ENCODE measurements at regions not wholly inside any gene's neighbourhood (a gene's known extent, or its start where the extent isn't known, plus 50 kb on each side); places are given as distances from the start of the nearest gene placed in this dataset.

DNA sequence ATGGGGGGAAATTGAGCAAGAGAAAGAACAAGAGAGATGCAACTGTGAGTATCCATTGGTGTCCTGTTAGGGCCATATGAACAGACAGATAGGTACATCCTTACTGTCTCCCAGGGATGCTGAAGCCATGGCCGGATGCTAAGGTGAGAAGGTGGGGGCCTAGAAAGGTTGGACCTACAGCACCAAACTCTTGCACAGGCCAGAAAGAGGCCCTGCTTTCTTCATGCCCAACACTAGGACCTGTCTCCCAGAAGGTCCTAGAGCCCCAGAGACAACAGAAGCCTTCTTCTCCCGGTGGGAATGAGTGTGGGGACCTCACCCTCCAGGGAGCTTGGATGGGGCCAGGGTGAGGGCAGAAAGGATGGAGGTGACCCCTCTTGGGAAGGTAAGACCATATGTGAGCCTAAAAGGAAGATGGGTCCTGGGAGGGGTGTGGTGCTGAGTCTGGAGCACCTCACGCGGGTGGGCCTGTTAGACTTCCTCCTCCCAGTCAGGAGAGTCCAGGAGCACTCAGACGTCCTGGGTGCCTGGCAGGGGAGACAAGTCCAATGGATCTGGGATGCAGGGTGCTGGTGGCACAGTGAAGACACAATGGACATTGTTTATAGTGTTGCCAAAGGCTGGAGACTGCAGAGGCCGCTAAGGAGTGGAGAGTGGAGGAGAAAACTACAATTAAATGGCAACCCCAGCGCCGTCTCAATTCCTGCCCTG is 265.3 kb downstream of the CYP26B1 start:
- Histone ChIP-seq H3K27me3 (no peaks in the 10 kb centered on the region), H3K4me1 (no peaks in the 10 kb centered on the region), H3K79me2 (ENCODE audit: low read depth) (no peaks in the 10 kb centered on the region), H3K4me3 (no peak overlapping the region), H3F3A (ENCODE audit: low read depth) (no peaks in the 10 kb centered on the region), H3K36me3 (no peaks in the 10 kb centered on the region), H3K27ac (no peak overlapping the region), H3K4me2 (no peak overlapping the region), H3K9ac (no peak overlapping the region), H2AFZ (replicated peaks) (no peak overlapping the region), H3K9me3 (ENCODE audit: low read depth) (no peaks in the 10 kb centered on the region), H4K20me1 (ENCODE audit: low read depth) (no peaks in the 10 kb centered on the region)
- no peak overlapping the region for H3K4me3 Mint-ChIP-seq
- no peak for DNase-seq (ENCODE audit: low spot score)
- no peak for TF ChIP-seq EZH2phosphoT487 (IDR thresholded peaks at IDR 0.05)
- TF ChIP-seq, protein P1, sequence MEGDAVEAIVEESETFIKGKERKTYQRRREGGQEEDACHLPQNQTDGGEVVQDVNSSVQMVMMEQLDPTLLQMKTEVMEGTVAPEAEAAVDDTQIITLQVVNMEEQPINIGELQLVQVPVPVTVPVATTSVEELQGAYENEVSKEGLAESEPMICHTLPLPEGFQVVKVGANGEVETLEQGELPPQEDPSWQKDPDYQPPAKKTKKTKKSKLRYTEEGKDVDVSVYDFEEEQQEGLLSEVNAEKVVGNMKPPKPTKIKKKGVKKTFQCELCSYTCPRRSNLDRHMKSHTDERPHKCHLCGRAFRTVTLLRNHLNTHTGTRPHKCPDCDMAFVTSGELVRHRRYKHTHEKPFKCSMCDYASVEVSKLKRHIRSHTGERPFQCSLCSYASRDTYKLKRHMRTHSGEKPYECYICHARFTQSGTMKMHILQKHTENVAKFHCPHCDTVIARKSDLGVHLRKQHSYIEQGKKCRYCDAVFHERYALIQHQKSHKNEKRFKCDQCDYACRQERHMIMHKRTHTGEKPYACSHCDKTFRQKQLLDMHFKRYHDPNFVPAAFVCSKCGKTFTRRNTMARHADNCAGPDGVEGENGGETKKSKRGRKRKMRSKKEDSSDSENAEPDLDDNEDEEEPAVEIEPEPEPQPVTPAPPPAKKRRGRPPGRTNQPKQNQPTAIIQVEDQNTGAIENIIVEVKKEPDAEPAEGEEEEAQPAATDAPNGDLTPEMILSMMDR (IDR thresholded peaks at IDR 0.05): no peak
- no peak for TF ChIP-seq EZH2 (IDR thresholded peaks at IDR 0.05)
- no peaks in the 10 kb centered on the region for H3K36me3 Mint-ChIP-seq
- H3K27me3 Mint-ChIP-seq (ENCODE audit: insufficient read depth, low read depth): peaks cover 9% of the 10 kb centered on the region
- no peak overlapping the region for H3K27ac Mint-ChIP-seq
- H3K4me1 Mint-ChIP-seq: no peaks in the 10 kb centered on the region
- H3K9me3 Mint-ChIP-seq: no peaks in the 10 kb centered on the region

DNA sequence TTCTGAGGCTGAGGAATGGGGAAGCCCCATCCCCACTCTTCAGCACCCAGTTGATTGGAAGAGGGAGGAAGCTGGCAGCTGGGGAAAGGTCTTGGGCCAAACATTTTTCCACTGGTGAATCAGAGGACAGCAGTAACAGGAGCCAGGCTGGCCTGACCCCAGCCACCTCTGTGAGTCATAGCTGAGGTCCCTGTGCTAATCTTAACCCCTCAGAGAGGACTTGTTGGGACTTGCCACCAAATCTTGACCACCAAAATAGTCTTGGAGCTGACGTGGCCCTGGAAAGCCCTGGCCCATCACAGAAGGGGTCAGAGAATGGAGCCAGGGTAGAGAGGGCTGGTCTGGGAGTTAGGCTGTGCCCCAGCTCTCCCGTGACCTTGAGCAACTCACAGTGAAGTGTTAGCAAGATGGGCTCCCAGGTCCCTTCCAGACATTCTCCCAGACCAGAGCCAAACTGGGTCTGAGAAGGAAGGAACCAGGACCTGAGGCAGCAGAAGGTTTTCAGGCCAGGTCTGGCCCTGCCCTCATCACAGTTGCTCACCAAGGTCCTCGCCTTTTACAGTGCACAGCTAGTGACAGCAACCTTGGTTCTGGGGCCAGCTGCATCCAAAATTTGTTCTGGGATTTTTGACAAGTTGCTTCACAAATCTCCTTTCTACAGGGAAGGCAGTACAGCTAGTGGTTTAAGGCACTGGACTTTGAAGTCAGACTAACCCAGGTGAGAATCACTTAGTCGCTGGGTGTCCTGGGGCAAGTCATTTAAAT is 266.6 kb downstream of the CYP26B1 start:
- H3K4me3 Mint-ChIP-seq: no peak overlapping the region
- no peaks in the 10 kb centered on the region for H3K9me3 Mint-ChIP-seq
- no peak overlapping the region for H3K27ac ChIP-seq
- H3K27ac Mint-ChIP-seq: no peak overlapping the region
- no peak overlapping the region for H3K4me3 ChIP-seq
- H3K4me1 ChIP-seq: no peaks in the 10 kb centered on the region
- no peak for DNase-seq (ENCODE audit: low spot score)
- H3K27me3 Mint-ChIP-seq (ENCODE audit: insufficient read depth, low read depth): peaks cover 7% of the 10 kb centered on the region
- TF ChIP-seq EZH2phosphoT487 (IDR thresholded peaks at IDR 0.05) (no peak), EZH2 (IDR thresholded peaks at IDR 0.05) (no peak)
- TF ChIP-seq, protein P1 (IDR thresholded peaks at IDR 0.05): no peak
- H2AFZ ChIP-seq (replicated peaks): no peak overlapping the region
- H3K27me3 ChIP-seq: no peaks in the 10 kb centered on the region
- H3F3A ChIP-seq (ENCODE audit: low read depth): no peaks in the 10 kb centered on the region
- no peaks in the 10 kb centered on the region for H3K4me1 Mint-ChIP-seq
- no peak overlapping the region for H3K4me2 ChIP-seq
- H3K79me2 ChIP-seq (ENCODE audit: low read depth): no peaks in the 10 kb centered on the region
- no peaks in the 10 kb centered on the region for H3K36me3 Mint-ChIP-seq
- no peaks in the 10 kb centered on the region for H3K36me3 ChIP-seq
- no peaks in the 10 kb centered on the region for H4K20me1 ChIP-seq (ENCODE audit: low read depth)
- H3K9ac ChIP-seq: no peak overlapping the region
- H3K9me3 ChIP-seq (ENCODE audit: low read depth): no peaks in the 10 kb centered on the region

DNA sequence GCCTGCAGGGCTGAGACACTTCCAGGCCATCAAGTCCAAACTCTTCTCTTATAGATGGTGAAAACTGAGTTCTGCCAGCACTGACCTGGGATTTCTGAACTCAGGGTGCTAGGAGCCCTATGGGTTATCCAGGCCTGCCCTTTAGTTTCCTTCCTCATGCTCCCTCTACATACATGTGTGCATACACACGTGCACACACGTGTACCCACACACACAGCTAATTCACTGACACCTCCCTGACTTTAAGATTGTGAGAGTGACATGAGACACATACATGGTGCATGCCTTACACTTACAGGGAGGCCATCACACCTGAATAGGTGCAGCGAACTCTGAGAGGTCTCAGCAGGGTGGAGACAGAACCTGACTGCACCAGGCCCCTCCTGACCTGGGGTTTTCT is 267.4 kb downstream of the CYP26B1 start:
- no peaks in the 10 kb centered on the region for H3K9me3 Mint-ChIP-seq

More for the DNA sequence above, 267.4 kb downstream of the CYP26B1 start:
- Histone ChIP-seq H3K4me1 (no peaks in the 10 kb centered on the region), H3K4me3 (no peak overlapping the region), H3K27me3 (no peaks in the 10 kb centered on the region), H2AFZ (replicated peaks) (no peak overlapping the region), H4K20me1 (ENCODE audit: low read depth) (no peaks in the 10 kb centered on the region), H3K27ac (no peak overlapping the region), H3K79me2 (ENCODE audit: low read depth) (no peaks in the 10 kb centered on the region), H3K9ac (no peak overlapping the region), H3K9me3 (ENCODE audit: low read depth) (no peaks in the 10 kb centered on the region), H3F3A (ENCODE audit: low read depth) (no peaks in the 10 kb centered on the region), H3K36me3 (no peaks in the 10 kb centered on the region), H3K4me2 (no peak overlapping the region)
- TF ChIP-seq EZH2phosphoT487 (IDR thresholded peaks at IDR 0.05) (no peak), EZH2 (IDR thresholded peaks at IDR 0.05) (no peak)
- TF ChIP-seq, protein P1 (IDR thresholded peaks at IDR 0.05): no peak
- no peak for DNase-seq (ENCODE audit: low spot score)
- H3K4me1 Mint-ChIP-seq: no peaks in the 10 kb centered on the region
- peaks cover 7% of the 10 kb centered on the region for H3K27me3 Mint-ChIP-seq (ENCODE audit: insufficient read depth, low read depth)
- H3K36me3 Mint-ChIP-seq: no peaks in the 10 kb centered on the region
- no peak overlapping the region for H3K4me3 Mint-ChIP-seq
- H3K27ac Mint-ChIP-seq: no peak overlapping the region

All from neural progenitor cell (in vitro differentiated cells).